ENCODE measurements at regions not wholly inside any gene's neighbourhood (a gene's known extent, or its start where the extent isn't known, plus 50 kb on each side); places are given as distances from the start of the nearest gene placed in this dataset. TPM values are rescaled to one million over a fixed set of nuclear protein-coding genes. Genes with fewer than 3 reads are reported as not detected.

Small RNA genes in the stretch of these regions (small RNA-seq; reads per million reads assigned to genes)
- gene AL133399.1 (ENCODE audit: insufficient read depth, insufficient read length, low read depth, low replicate concordance), result not detected
